Mucosa of rectum (tissue), 2 donors: ENCODE measurements at regions not wholly inside any gene's neighbourhood (a gene's known extent, or its start where the extent isn't known, plus 50 kb on each side); places are given as distances from the start of the nearest gene placed in this dataset.

ENCODE experiments used
- H3K27ac ChIP-seq, 2 donors: one replicate each; pipeline ENCODE4 v1.7.0; 2013; ENCODE audit warnings: inconsistent platforms in 2 of 2, low read depth in 2 of 2, low read length in 2 of 2
- H3K27me3 ChIP-seq, 2 donors: one replicate each; pipeline ENCODE4 v1.7.0; 2013; ENCODE audit warnings: low read length in 2 of 2; ENCODE audit not compliant: control insufficient read depth in 2 of 2, insufficient read depth in 2 of 2
- H3K36me3 ChIP-seq, 2 donors: one replicate each; pipeline ENCODE4 v1.7.0; 2013; ENCODE audit warnings: low read length in 2 of 2; ENCODE audit not compliant: control insufficient read depth in 2 of 2, insufficient read depth in 2 of 2
- H3K4me1 ChIP-seq, 2 donors: one replicate each; pipeline ENCODE4 v1.7.0; 2013; ENCODE audit warnings: low read length in 2 of 2, mild to moderate bottlenecking in 1 of 2; ENCODE audit not compliant: control insufficient read depth in 2 of 2, insufficient read depth in 2 of 2
- H3K4me3 ChIP-seq, 2 donors: one replicate each; pipeline ENCODE4 v1.7.0; 2013; ENCODE audit warnings: low read length in 2 of 2
- H3K9ac ChIP-seq, 2 donors: one replicate each; pipeline ENCODE4 v1.7.0; 2013; ENCODE audit warnings: low read length in 2 of 2, low read depth in 1 of 2, mild to moderate bottlenecking in 1 of 2
- H3K9me3 ChIP-seq, 2 donors: one replicate each; pipeline ENCODE4 v1.7.0; 2013; ENCODE audit warnings: low read length in 2 of 2; ENCODE audit not compliant: control insufficient read depth in 2 of 2
- donor health status: healthy.
- donor health status: Normal muscosa, but diverticular disease.

DNA sequence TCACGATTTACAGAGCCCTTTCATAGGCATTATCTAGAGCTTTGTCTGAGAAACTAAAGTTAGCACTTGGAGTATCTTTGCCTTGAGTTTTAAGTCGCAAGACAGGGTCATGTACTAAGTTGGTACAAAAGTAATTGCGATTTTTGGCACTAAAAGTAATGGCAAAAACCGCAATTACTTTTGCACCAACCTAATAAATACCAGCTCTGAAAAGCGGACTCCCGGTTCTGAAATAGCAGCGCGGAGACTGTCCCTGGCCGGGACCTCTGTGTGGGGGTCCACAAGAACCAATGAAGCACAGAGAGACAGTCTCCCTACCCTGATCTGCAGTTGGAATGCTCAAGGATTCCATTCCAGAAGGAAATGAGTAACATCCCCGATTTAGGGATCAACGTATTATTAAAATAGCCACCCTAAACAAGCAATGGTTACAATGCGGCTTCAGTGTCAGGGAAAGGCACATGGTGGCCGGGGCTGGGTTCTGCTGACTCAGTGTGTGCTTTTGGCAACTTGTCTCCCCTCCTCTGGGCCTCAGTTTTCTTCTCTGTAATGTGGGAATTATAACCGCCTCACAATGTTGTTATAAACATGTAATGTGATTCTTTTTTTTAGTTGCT lies 150.3 kb upstream of the MCTP2 start:
- no peak overlapping the region for H3K27ac ChIP-seq
- H3K4me1 ChIP-seq, result peaks cover 0 to 3% of the 10 kb centered on the region in 2 donors
- H3K4me3 ChIP-seq, result no peak overlapping the region
- no peak overlapping the region for H3K9ac ChIP-seq
- H3K27me3 ChIP-seq, result no peaks in the 10 kb centered on the region
- H3K9me3 ChIP-seq, result no peaks in the 10 kb centered on the region
- no peaks in the 10 kb centered on the region for H3K36me3 ChIP-seq

DNA sequence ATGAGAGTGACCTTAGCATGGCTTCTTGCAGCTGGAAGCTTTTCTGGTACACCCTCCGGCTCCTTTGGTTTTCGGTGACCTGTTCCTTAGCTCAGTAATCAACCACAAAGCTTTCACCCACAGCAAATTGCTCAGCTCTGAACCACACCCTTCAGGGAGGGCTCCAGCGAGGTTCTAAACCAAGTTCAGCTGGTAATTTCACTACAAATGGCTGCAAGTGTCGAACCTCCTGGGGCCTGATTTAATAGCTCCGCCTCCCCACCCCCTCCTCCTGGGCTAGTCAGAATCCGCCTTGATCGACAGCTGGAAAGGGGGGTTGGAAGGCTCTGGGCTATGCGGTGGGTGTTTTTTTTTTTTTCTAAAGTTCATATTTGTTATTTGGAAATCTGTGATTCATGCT lies 150.9 kb upstream of the MCTP2 start:
- no peak overlapping the region for H3K4me3 ChIP-seq
- H3K27me3 ChIP-seq, result no peaks in the 10 kb centered on the region
- H3K4me1 ChIP-seq, result peaks cover 0 to 6% of the 10 kb centered on the region in 2 donors
- no peak overlapping the region for H3K9ac ChIP-seq
- no peaks in the 10 kb centered on the region for H3K36me3 ChIP-seq
- H3K27ac ChIP-seq, result no peak overlapping the region
- H3K9me3 ChIP-seq, result no peaks in the 10 kb centered on the region

DNA sequence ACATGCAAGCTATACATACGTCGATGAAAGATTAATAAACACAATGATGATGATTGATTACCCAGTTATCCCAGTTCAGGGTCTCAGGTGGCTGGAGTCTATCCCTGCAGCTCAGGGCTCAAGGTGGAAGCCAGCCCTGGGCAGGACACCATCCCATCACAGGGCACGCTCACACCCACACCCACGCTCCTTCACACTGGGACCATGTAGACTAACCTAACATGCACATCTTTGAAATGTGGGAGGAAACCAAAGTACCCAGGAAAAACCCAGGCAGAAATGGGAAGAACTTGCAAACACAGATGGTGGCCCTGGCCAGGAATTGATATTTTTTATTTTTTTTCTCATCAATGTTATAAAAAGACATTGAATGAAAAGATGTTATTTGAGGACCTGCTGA lies 151.4 kb upstream of the MCTP2 start:
- Histone ChIP-seq H3K4me3 (no peak overlapping the region), H3K27ac (no peak overlapping the region), H3K4me1 (peaks cover 0 to 6% of the 10 kb centered on the region in 2 donors), H3K36me3 (no peaks in the 10 kb centered on the region), H3K9me3 (no peaks in the 10 kb centered on the region), H3K9ac (no peak overlapping the region), H3K27me3 (no peaks in the 10 kb centered on the region)

DNA sequence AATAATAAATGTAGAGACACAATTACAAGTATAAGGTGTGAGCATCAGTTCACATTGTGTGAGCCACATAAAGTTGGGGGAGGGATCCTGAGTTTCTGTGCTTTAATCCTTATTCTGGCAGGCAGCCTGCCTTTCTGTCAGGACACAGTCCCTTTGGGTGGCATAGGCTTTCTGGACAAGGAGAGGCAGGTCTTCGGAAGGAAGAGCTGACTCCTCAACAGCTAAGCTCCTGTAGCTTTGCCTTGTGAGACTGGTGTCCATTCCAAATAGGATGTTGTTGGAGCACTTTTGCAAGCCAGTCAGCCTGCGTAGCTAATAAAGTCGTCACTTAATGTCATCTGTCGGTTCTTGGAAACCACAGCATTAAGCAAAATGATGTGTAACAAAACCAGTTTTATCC lies 151.9 kb upstream of the MCTP2 start:
- no peak overlapping the region for H3K4me3 ChIP-seq
- no peak overlapping the region for H3K27ac ChIP-seq
- no peak overlapping the region for H3K9ac ChIP-seq
- no peaks in the 10 kb centered on the region for H3K27me3 ChIP-seq
- H3K9me3 ChIP-seq, result no peaks in the 10 kb centered on the region
- peaks cover 0 to 6% of the 10 kb centered on the region in 2 donors for H3K4me1 ChIP-seq
- no peaks in the 10 kb centered on the region for H3K36me3 ChIP-seq

DNA sequence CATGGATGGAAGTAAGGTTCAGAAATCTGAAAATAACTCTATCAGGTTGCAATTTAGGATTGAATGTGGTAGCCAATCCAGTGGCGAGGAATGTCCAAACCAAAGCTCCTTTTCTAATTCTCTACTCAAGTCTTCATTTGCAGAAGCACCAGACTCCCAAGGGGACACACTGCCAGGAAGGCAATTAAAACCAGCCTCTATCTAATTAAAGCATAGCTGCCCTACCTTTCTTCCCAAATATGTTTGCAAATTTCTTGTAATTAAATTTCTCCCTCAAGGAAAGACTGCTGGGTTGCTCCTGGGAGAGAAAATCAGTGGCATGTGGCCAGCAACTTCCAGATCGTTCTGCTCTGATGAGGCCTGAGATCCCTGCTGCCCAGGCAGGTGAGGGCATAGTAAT lies 153.4 kb upstream of the MCTP2 start:
- H3K36me3 ChIP-seq, result no peaks in the 10 kb centered on the region
- H3K9ac ChIP-seq, result no peak overlapping the region
- no peak overlapping the region for H3K27ac ChIP-seq
- no peaks in the 10 kb centered on the region for H3K9me3 ChIP-seq
- no peaks in the 10 kb centered on the region for H3K27me3 ChIP-seq
- H3K4me1 ChIP-seq, result peaks cover 0 to 2% of the 10 kb centered on the region in 2 donors
- no peak overlapping the region for H3K4me3 ChIP-seq

DNA sequence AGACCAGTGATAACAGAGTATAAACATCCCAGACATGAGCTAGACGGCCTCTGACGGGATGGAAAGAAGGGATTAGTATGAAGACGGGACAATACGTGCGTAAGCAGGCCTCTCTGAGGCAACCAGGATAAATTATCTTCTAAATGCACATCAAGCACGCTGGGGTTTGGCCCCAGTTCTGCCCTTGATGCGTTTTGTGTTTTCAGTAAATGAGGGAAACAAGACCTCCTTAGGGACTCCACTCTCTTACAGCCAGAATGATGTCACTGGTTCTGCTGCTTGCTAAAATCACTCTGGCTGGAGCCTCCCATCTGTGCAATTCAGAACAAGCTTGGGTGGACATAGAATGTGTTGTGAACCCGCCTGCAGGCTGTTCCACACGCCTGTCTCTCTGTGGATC lies 156.0 kb upstream of the MCTP2 start:
- peak overlapping the region in 1 of 2 donors; percentile 7 for H3K27ac ChIP-seq
- no peak overlapping the region for H3K4me3 ChIP-seq
- no peaks in the 10 kb centered on the region for H3K36me3 ChIP-seq
- no peaks in the 10 kb centered on the region for H3K27me3 ChIP-seq
- no peaks in the 10 kb centered on the region for H3K9me3 ChIP-seq
- peaks cover 0 to 2% of the 10 kb centered on the region in 2 donors for H3K4me1 ChIP-seq
- H3K9ac ChIP-seq, result no peak overlapping the region

DNA sequence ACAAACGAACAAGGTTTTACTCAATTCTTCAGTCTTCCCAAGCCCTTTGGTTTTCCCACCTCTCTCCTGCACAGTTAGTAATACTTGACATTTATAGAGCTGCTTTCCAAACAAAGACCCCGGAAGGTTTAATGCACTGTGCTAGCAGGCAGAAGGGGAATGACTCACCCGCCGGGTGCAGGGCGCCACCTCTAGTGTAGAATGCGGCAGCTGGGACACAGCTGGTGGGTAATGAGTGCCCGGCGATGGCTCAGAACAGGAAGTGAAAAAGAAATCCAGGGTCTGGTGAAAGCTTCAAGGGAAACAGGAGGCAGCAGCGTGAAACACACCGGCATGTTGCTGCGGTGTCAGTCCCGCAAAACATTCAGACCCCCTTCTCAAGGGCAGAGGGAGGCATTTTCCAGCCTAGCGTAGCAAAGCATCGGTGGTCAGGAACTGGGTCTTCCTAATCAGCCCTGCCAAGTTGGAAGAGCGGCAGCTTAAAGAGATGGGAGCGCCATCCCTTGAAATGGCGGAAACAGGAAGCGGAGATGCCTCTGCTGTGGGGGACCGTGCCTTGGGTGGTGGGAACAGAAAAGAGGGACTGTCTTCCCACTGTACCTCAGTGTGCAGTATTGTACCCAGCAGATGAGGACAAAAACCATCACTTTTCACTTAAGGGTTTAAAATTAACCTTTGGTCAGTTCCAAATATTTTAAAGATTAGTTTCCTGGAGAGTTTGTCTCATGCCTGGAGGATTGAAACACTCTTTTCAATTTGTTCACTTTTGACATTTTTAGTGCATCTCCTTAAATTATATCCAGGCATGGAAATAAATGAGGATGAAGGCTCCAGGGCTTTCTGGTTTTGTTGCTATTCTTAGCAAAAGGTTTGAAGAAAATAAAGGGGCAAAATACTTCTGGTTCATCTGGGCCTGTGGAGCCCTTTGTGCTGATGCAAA lies 160.7 kb upstream of the MCTP2 start:
- peaks cover 0 to 3% of the 10 kb centered on the region in 2 donors for H3K9me3 ChIP-seq
- no peaks in the 10 kb centered on the region for H3K36me3 ChIP-seq
- H3K4me3 ChIP-seq, result no peak overlapping the region
- H3K9ac ChIP-seq, result no peak overlapping the region
- no peak overlapping the region for H3K27ac ChIP-seq
- no peaks in the 10 kb centered on the region for H3K4me1 ChIP-seq
- H3K27me3 ChIP-seq, result no peaks in the 10 kb centered on the region

DNA sequence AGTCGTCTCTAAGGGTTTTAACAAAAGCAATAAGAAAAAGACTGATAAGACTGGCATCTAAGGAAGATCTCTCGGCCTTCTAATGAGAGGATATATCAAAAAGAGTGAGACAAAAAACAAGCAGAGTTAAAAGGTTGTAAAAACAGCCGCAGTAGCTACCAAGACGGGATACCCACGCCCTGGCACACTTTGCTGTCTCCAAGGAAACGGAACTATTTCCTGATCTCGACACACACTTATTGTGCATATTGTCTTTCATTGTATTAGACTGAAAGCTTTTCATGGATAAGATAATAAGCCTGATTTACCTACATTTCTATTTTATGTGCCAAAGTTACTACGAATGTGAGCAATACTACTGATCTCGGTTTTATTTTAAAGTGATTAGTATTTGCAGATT lies 161.5 kb upstream of the MCTP2 start:
- Histone ChIP-seq H3K27me3 (no peaks in the 10 kb centered on the region), H3K27ac (no peak overlapping the region), H3K36me3 (no peaks in the 10 kb centered on the region), H3K4me3 (no peak overlapping the region), H3K9ac (no peak overlapping the region), H3K9me3 (peaks cover 0 to 3% of the 10 kb centered on the region in 2 donors), H3K4me1 (no peaks in the 10 kb centered on the region)

DNA sequence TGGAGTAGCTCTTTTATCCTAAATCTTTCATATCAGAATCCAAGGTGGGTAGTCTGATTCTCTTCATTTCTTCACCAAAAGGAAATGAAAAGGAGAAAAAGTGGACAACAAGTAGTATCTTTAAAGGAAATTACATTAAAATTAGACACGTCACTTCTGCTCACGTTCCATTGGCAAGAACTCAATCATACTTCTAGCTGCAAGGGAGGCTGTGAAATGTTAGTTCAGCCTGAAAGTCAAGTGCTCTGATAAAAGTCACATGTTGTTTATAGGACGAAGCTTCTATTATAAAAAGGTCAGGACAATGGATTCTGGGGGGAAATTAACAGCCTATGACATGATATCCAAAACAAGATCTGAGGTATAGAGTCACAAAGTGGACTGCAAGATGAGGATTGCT lies 164.6 kb upstream of the MCTP2 start:
- no peaks in the 10 kb centered on the region for H3K36me3 ChIP-seq
- no peak overlapping the region for H3K9ac ChIP-seq
- peaks cover 0 to 3% of the 10 kb centered on the region in 2 donors for H3K9me3 ChIP-seq
- H3K27me3 ChIP-seq, result no peaks in the 10 kb centered on the region
- no peaks in the 10 kb centered on the region for H3K4me1 ChIP-seq
- H3K4me3 ChIP-seq, result no peak overlapping the region
- no peak overlapping the region for H3K27ac ChIP-seq

DNA sequence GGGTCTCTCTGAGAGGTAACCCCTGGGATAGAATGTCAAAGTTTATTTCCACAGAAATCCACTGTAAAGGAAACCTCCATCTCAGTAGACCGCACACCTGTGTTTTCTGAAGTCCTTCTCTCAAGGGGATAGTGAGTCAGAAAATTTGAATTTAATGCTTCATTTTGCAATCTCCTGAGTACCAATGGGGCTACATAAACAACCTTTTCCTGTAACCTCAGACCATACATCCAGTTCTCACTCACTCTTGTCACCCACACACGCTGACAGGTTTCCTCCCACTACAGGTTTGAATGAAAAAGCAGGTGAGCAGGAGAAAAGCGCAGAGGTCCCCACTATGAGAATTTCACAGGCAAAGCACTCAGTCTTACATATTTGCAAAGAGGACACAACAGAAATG lies 165.3 kb upstream of the MCTP2 start:
- Histone ChIP-seq H3K27ac (no peak overlapping the region), H3K4me3 (no peak overlapping the region), H3K9ac (no peak overlapping the region), H3K27me3 (no peaks in the 10 kb centered on the region), H3K9me3 (peaks cover 0 to 3% of the 10 kb centered on the region in 2 donors), H3K36me3 (no peaks in the 10 kb centered on the region), H3K4me1 (no peaks in the 10 kb centered on the region)
